NT2/D1 (cell line): ENCODE measurements at regions not wholly inside any gene's neighbourhood (a gene's known extent, or its start where the extent isn't known, plus 50 kb on each side); places are given as distances from the start of the nearest gene placed in this dataset.

ENCODE experiments used
- YY1 ChIP-seq: IDR thresholded peaks from 2 replicates; pipeline ENCODE4 v1.6.1; 2011; ENCODE audit not compliant: insufficient read length, insufficient read depth
- ZNF274 ChIP-seq: IDR thresholded peaks from 2 replicates; pipeline ENCODE4 v1.6.1; 2011; ENCODE audit warnings: mild to moderate bottlenecking, low read depth, low read length

- no peak for TF ChIP-seq YY1
- no peak for TF ChIP-seq ZNF274
These were observed 56.2 kb upstream of the DPH5 start for GRCh38 chr1:101081496-101082488.
